NCI-H1436 treated with DMSO at 0.1 percent for 48 hours (cell line): ENCODE measurements at regions not wholly inside any gene's neighbourhood (a gene's known extent, or its start where the extent isn't known, plus 50 kb on each side); places are given as distances from the start of the nearest gene placed in this dataset.
"Not testable (repeated sequence)": the region's sequence is repeated elsewhere in the genome, so short reads cannot be mapped to it uniquely, and the experiment has no call there.

Experiments used
- DNase-seq: peaks from one replicate; lab custom pipeline; 2025; lab: John Stamatoyannopoulos, UW

DNA sequence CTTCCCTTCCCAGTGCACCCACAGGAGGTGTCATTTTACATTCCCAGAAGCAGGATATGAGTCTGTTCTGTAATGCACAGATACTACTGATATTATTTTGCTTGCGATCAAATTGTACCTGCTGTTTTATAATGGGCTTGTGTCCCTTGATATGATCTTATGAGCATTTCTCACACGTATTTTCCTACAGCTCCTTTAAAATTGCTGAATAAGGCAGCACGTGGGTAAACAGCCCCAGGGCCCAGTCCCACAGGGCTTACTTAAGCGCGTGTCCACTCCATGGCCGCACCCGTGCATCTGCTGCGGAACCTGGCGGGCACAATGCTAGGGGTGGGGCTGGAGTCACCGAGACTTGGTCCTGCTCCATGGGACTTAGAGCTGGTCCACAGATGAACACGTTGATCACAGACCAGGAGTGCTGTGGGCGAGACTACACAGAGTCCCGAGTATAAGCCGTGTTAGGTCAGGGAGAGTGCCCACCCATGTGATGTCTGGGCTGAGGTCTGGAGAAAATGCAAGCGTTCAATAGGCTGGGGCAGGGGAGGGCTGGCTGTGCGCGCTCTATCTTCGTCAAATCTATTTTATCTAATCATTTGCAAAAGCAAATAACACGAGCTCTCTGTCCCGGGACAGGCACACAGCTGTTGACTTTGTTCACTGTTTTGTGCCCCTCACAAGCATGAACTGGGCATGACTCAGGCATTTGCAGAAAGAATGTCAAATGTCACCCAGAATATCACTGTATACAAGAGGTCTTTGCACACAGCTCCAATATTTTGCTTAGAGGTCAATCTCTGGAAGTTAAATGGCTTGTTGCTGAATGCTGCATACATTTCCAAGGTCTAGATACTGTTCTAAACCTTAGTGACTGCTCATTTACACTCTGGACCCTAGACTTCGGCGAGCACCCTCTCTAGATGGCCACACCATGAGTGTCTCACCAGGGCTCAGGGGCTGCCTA is 119.3 kb downstream of the CRYAA start:
- DNase-seq, result no peak

DNA sequence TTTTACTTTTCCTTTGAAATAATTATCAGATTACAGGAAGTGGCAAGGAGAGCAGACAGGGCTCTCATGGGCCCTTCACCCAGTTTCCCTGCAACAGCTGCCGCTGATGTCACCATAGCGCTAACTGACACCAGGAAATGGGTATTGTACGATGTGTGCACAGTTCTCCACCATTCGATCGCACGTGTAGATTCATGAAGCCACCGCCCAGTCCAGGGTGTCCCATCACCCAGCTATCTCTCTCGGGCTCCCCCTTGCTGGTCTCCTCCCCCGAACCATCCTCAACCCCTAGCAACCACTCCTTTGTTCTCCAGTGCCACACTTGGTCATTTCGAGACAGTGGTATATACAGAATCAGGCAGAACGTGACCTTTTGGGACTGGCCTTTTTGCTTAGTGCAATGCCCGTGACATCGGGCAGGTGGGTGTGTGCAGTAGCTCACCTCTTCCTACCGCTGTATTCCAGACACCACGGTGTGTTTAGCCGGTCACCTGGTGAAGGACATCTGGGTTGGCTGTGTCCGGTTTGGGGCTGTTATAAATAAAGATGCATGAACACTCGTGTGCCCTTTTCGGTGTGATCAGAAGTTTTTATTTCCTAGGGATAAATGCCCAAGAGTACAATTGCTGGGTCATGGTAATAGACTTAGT is 118.4 kb downstream of the CRYAA start:
- peak; percentile 75 for DNase-seq

DNA sequence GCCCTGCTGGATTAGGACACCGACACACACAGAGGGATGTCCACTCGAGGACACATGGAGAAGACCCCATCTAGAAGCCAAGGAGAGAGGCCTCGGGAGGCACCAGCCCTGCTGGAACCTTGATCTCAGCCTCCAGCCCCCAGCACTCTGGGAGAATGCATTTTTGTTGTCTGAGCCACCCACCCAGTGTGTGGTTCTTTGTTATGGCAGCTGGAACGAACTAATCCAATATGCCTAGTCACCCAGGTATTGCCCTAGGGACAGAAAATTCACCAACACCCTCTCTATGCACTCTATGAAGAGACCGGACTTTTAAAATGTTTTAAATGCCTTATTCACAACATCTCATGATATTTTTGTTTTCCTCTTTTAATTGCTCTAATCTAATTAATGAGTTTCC is 117.4 kb downstream of the CRYAA start:
- no peak for DNase-seq

GRCh38 chr21:43284700-43285099 is 115.9 kb downstream of the CRYAA start:
- no peak for DNase-seq

GRCh38 chr21:43284238-43284637 is 115.4 kb downstream of the CRYAA start:
- DNase-seq, result no peak

DNA sequence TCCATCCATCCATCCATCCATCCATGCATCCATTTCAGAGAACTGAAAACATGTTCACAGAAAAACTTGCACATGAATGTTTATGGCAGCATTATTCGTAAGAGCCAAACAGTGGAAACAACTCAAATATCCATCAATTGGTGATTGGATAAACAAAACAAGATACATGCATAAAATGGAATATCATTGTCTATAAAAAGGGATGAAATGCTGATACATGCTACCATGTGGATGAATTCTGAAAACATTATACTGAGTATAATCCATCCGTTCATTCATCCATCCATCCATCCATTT is 115.1 kb downstream of the CRYAA start:
- not testable (repeated sequence) for DNase-seq

- no peak for DNase-seq
Observed at GRCh38 chr21:43283136-43283924, 114.5 kb downstream of the CRYAA start.

GRCh38 chr21:43282358-43283120 is 113.7 kb downstream of the CRYAA start:
- no peak for DNase-seq

GRCh38 chr21:43281661-43282357 is 113.0 kb downstream of the CRYAA start:
- DNase-seq, result no peak

DNA sequence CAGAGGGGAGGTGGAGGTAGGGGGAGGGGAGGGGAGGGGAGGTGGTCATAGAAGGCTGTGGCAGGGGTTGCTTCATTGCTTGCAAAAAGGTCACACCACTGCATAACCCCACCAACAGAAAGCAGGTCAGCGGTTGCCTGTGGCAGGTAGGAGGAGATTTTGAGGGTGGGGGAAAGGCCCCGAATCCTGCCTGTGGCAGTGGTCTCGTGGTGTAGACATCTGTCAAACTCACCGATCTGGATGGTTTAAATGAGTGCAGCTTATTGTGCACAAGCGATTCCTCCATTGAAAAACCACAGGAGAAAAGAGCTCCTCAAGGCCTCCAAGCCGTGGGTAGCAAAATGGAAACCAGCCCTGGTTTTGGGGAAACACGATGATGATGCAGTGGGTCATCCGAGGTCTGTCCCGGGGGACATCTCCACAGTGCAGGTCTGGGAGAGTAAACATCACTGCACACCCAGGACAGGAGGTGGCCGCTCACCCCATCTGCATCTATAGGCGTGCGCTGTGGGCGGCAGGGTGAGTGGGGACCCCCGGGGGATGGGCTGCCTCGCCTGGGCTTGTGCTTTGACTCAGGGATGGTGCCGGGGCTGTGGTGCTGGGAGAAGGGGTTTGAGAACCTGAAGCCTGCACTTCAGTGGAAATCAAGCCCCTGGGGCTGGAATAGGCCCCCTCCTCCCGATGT is 112.3 kb downstream of the CRYAA start:
- no peak for DNase-seq

- DNase-seq, result no peak
Observed at GRCh38 chr21:43279578-43279894, 110.7 kb downstream of the CRYAA start.

GRCh38 chr21:43278766-43279577 is 110.2 kb downstream of the CRYAA start:
- no peak for DNase-seq

DNA sequence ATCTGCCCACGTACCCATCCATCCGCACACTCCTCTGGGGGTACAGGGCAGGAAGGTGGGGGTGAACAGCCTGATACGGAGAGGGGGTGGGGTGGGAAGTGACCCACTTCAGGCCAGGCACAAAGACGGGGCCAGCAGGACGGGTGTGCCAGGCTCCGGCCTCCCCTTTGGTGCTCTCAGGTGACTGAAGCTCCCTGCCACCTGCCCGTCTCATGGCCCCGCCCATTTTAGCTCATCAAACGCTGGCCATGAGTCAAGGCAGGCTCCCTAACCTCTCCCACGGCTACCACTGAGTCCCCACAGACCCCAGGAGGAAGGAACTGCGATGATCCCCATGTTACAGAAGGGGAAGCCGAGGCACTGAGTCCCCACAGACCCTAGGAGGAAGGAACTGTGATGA is 109.6 kb downstream of the CRYAA start:
- DNase-seq, result no peak

DNA sequence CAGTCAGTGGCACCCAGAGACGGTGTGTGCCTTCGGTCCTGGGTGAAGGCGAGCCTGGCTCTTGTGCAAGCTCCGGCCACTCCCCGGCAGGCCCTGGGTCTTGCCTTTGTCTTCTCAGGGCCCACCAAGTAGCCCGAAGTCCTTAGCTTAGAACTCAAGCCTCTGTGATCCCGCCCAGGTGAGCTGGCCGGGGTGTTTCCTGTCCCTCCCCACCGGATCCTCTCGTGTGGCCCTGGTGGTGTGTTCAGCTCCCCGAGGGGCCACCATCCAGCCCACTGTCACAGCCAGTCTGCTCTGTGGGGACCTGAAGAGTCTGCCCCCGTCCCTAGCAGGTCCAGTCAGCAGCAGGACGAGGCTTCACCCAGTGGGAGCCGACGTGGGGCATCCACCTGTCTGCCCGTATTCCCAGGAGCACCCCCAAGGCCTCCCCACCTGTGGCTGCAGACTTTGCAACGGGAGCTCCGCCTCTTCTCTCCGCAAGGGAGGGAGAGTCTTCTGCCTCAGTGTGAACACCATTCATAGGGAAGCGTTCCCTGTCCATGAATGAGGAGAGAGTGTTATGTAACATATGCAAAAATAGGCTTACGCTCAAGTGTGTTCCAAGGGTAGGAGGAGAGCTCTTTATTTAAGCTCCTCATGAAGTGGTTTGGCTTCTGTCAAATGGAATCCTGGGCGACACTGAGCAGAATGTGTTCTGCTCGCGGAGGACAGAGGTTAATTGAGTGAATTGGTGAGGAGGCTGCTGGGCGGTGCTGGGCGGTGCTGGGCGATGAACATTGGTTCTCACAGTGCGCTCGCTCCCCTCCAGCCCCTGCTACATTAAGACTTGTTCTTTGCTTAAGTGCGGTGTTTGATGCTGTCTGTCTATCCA is 108.9 kb downstream of the CRYAA start:
- DNase-seq, result no peak

DNA sequence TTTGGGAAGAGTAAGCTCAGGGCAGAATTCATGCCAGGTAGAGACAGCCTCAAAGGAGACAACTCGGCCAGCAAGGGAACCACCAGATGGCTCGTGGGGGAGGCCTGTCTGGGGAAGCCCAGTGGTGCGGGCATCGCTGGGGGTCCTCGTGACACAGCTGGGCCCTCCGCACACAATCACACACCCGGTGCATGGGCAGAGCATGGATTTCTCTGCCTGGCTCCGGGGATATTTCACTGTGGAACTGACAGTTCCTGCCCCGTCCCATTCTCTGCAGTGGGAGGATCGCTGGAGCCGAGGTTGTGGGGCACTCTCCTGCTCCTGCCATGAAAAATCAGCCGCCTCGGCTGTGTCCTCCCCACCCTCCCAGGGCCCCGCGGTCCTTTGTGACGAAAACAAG is 108.0 kb downstream of the CRYAA start:
- no peak for DNase-seq

DNA sequence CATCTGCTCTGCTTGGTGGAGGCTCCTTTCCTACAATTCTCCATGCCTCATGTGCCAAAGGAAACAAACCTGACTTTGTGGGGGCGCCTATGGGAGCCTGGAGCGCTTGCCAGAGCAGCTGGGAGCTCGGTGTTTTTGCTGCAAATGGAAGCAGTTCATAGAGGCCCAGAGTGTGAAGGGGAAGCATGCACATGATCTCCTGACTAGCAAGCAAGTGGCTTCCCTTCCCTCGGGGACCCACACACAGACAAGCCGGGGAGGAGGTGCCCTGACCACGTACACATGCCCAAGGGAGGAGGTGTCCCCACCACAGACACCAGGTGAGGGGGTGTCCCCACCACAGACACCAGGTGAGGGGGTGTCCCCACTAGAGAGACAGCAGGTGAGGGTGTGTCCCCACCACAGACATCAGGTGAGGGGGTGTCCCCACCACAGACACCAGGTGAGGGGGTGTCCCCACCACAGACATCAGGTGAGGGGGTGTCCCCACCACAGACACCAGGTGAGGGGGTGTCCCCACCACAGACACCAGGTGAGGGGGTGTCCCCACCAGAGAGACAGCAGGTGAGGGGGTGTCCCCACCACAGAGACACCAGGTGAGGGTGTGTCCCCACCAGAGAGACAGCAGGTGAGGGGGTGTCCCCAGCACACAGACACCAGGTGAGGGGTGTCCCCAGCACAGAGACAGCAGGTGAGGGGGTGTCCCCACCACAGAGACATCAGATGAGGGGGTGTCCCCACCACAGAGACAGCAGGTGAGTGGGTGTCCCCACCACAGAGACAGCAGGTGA is 106.8 kb downstream of the CRYAA start:
- no peak for DNase-seq

DNA sequence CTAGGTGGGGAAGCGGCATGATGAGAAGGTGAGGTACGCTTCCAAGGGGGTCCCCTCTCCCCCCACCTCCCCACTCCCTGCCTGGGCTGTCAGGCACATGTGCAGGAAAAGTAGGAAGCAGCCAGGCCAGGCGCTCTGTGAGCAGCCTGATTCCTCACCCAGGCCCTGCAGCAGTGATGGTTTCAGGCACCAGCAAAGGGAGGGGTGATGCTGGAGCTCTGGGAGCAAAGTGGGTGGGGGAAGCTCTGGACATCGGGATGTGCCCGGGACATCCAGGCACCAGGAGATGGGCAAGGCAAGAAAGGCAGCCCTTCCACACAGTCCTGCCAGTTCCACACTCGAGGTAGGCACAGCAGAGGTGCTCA is 106.1 kb downstream of the CRYAA start:
- DNase-seq, result no peak
